AG09309 (cell line): ENCODE measurements at regions not wholly inside any gene's neighbourhood (a gene's known extent, or its start where the extent isn't known, plus 50 kb on each side); places are given as distances from the start of the nearest gene placed in this dataset.

Experiments
- DNase-seq: peaks from one replicate; pipeline ENCODE4 v3.0.0-alpha.2; 2010; ENCODE audit warnings: low read depth
- H3K4me3 ChIP-seq: 2 replicates; pipeline ENCODE4 v1.5.1; 2011; ENCODE audit warnings: mild to moderate bottlenecking, low read depth, low read length, moderate library complexity; ENCODE audit not compliant: control insufficient read depth
- TF ChIP-seq, protein P1 (sequence below): IDR thresholded peaks from 2 replicates; pipeline ENCODE4 v1.5.1; 2011; ENCODE audit warnings: mild to moderate bottlenecking, low read depth, low read length, inconsistent platforms; ENCODE audit not compliant: insufficient read depth, control insufficient read depth; ENCODE audit errors: missing control alignments

DNA sequence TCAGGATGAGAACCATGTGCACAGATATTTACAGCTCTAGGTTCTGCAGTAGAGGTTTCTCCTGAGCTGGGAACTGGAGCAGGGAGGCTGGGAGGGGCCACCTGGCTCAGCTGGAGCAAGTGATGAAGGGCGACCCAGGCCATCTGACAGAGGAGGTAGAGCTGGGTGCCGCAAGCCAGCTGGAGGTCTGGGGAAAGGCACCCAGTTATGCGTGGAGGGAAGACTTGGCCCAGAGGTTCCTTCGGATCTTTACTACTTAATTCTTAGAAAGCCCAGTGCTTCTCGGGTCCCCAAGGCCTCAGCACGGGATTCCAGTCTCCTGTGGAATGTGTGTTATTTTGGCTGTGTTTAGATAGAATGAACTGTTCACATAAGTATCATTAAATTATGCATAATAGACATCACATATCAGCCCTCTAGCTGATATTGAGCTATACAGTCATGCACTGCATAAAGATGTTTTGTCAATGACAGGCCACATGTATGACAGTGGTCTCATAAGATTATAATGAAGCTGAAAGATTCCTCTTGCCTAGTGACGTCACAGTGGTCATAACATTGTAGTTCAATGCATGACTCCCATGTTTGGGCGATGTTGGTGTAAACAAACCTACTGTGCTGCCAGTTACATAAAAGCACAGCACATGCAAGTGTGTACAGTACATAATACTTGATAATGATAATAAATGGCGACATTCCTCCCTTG is 245.1 kb downstream of the RHOU start:
- no peak overlapping the region for H3K4me3 ChIP-seq
- DNase-seq, result no peak
- TF ChIP-seq, protein P1, sequence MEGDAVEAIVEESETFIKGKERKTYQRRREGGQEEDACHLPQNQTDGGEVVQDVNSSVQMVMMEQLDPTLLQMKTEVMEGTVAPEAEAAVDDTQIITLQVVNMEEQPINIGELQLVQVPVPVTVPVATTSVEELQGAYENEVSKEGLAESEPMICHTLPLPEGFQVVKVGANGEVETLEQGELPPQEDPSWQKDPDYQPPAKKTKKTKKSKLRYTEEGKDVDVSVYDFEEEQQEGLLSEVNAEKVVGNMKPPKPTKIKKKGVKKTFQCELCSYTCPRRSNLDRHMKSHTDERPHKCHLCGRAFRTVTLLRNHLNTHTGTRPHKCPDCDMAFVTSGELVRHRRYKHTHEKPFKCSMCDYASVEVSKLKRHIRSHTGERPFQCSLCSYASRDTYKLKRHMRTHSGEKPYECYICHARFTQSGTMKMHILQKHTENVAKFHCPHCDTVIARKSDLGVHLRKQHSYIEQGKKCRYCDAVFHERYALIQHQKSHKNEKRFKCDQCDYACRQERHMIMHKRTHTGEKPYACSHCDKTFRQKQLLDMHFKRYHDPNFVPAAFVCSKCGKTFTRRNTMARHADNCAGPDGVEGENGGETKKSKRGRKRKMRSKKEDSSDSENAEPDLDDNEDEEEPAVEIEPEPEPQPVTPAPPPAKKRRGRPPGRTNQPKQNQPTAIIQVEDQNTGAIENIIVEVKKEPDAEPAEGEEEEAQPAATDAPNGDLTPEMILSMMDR, result no peak

DNA sequence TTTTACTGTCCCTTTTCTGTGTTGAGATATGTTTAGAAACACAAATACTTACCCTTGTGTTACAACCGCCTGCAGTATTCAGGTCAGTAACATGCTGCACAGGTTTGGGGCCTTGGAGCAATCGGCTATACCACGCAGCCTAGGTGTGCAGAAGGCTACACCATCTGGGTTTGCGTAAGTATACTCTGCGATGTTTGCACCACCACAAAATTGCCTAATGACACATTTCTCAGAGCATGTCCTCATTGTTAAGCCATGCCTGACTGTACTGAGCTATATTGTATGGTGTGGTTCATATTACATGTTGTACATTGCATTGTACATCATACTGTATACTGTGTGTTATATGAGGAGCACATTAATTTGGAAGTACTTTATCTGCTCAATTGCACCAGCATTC is 247.4 kb downstream of the RHOU start:
- H3K4me3 ChIP-seq, result no peak overlapping the region
- DNase-seq, result no peak
- TF ChIP-seq, protein P1, result no peak

- H3K4me3 ChIP-seq, result no peak overlapping the region
- DNase-seq, result no peak
- TF ChIP-seq, protein P1, result no peak
Measured at GRCh38 chr1:228983231-228983660, 248.0 kb downstream of the RHOU start.

- H3K4me3 ChIP-seq, result no peak overlapping the region
- no peak for DNase-seq
- TF ChIP-seq, protein P1, result no peak
Measured at GRCh38 chr1:228983661-228984060, 248.4 kb downstream of the RHOU start.

- H3K4me3 ChIP-seq, result no peak overlapping the region
- TF ChIP-seq, protein P1, result no peak
- DNase-seq, result no peak
Measured at GRCh38 chr1:228984107-228984506, 248.8 kb downstream of the RHOU start.

GRCh38 chr1:228984646-228985631 is 249.7 kb downstream of the RHOU start:
- no peak for DNase-seq
- no peak overlapping the region for H3K4me3 ChIP-seq
- TF ChIP-seq, protein P1, result no peak
